OCI-LY3 (cell line): ENCODE measurements at regions not wholly inside any gene's neighbourhood (a gene's known extent, or its start where the extent isn't known, plus 50 kb on each side); places are given as distances from the start of the nearest gene placed in this dataset.

Source experiments
- H2AFZ ChIP-seq: fragments of 200-600, 300-600 bp; shearing (Covaris generic); 2 replicates; pipeline ENCODE4 v1.6.0; 2014; ENCODE audit warnings: antibody characterized with exemption, low read depth, low read length
- H3K27ac ChIP-seq: fragments of 200-600, 300-600 bp; sonication (generic); 2 replicates; pipeline ENCODE4 v1.5.1; 2014; ENCODE audit warnings: mild to moderate bottlenecking, low read length, moderate library complexity, mixed read lengths
- H3K27me3 ChIP-seq: fragments of 200-600, 300-600 bp; sonication (generic); 2 replicates; pipeline ENCODE4 v1.6.1; 2014; ENCODE audit warnings: low read depth, low read length, mixed read lengths
- H3K36me3 ChIP-seq: fragments of 200-600, 300-600 bp; sonication (generic); replicated peaks from 2 replicates; pipeline ENCODE3; 2014; ENCODE audit warnings: low read depth, low read length, mixed read lengths
- H3K4me1 ChIP-seq: fragments of 300-600, 200-600 bp; sonication (generic); 2 replicates; pipeline ENCODE4 v1.6.1; 2014; ENCODE audit warnings: low read length, mixed read lengths
- H3K4me2 ChIP-seq: fragments of 200-600, 300-600 bp; sonication (generic); 2 replicates; pipeline ENCODE4 v1.6.1; 2014; ENCODE audit warnings: low read length, mixed read lengths
- H3K4me3 ChIP-seq: fragments of 300-600, 200-600 bp; sonication (generic); 2 replicates; pipeline ENCODE4 v1.5.1; 2014; ENCODE audit warnings: antibody characterized with exemption, mild to moderate bottlenecking, low read length, moderate library complexity
- H3K79me2 ChIP-seq: fragments of 300-600, 200-600 bp; shearing (Covaris generic); 2 replicates; pipeline ENCODE4 v1.6.1; 2014; ENCODE audit warnings: mild to moderate bottlenecking, low read length, mixed read lengths
- H3K9ac ChIP-seq: fragments of 300-600, 200-600 bp; shearing (Covaris generic); 2 replicates; pipeline ENCODE4 v1.6.0; 2014; ENCODE audit warnings: mild to moderate bottlenecking, low read length, moderate library complexity
- H3K9me3 ChIP-seq: fragments of 200-600, 300-600 bp; shearing (Covaris generic); 2 replicates; pipeline ENCODE4 v1.6.1; 2014; ENCODE audit warnings: low read length, mixed read lengths; ENCODE audit not compliant: insufficient read depth
- H4K20me1 ChIP-seq: fragments of 200-600, 300-600 bp; sonication (generic); 2 replicates; pipeline ENCODE4 v1.6.1; 2016; ENCODE audit warnings: low read length, mixed read lengths; ENCODE audit not compliant: insufficient read depth
- EZH2phosphoT487 ChIP-seq: fragments of 200-600 bp; shearing (Covaris generic); IDR thresholded peaks from 2 replicates; pipeline ENCODE4 v1.6.1; 2018; ENCODE audit warnings: antibody characterized with exemption, mixed run types, low read depth
- TF ChIP-seq, protein P1 (sequence below): fragments of 200-600, 300-600 bp; sonication (generic); IDR thresholded peaks from 2 replicates; pipeline ENCODE4 v1.5.1; 2014; ENCODE audit warnings: antibody characterized with exemption, low read length, low read depth

GRCh38 chr14:82719617-82720016 lies 1186.0 kb upstream of the SEL1L start:
- Histone ChIP-seq H2AFZ (no peak overlapping the region), H3K4me2 (no peak overlapping the region), H4K20me1 (no peaks in the 10 kb centered on the region), H3K4me3 (no peak overlapping the region), H3K79me2 (no peaks in the 10 kb centered on the region), H3K9ac (no peak overlapping the region), H3K27me3 (no peaks in the 10 kb centered on the region), H3K27ac (no peak overlapping the region), H3K9me3 (no peaks in the 10 kb centered on the region), H3K4me1 (peaks cover 12% of the 10 kb centered on the region), H3K36me3 (no peaks in the 10 kb centered on the region)
- no peak for TF ChIP-seq EZH2phosphoT487
- TF ChIP-seq, protein P1, sequence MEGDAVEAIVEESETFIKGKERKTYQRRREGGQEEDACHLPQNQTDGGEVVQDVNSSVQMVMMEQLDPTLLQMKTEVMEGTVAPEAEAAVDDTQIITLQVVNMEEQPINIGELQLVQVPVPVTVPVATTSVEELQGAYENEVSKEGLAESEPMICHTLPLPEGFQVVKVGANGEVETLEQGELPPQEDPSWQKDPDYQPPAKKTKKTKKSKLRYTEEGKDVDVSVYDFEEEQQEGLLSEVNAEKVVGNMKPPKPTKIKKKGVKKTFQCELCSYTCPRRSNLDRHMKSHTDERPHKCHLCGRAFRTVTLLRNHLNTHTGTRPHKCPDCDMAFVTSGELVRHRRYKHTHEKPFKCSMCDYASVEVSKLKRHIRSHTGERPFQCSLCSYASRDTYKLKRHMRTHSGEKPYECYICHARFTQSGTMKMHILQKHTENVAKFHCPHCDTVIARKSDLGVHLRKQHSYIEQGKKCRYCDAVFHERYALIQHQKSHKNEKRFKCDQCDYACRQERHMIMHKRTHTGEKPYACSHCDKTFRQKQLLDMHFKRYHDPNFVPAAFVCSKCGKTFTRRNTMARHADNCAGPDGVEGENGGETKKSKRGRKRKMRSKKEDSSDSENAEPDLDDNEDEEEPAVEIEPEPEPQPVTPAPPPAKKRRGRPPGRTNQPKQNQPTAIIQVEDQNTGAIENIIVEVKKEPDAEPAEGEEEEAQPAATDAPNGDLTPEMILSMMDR: no peak

GRCh38 chr14:82720431-82720830 lies 1186.8 kb upstream of the SEL1L start:
- TF ChIP-seq, protein P1: no peak
- no peak for TF ChIP-seq EZH2phosphoT487
- Histone ChIP-seq H3K9me3 (no peaks in the 10 kb centered on the region), H3K79me2 (no peaks in the 10 kb centered on the region), H3K9ac (no peak overlapping the region), H3K4me3 (no peak overlapping the region), H3K4me2 (no peak overlapping the region), H2AFZ (peak overlapping the region; percentile 62), H3K27me3 (no peaks in the 10 kb centered on the region), H3K27ac (no peak overlapping the region), H3K36me3 (no peaks in the 10 kb centered on the region), H4K20me1 (no peaks in the 10 kb centered on the region), H3K4me1 (peaks cover 12% of the 10 kb centered on the region)

GRCh38 chr14:82720946-82721345 lies 1187.3 kb upstream of the SEL1L start:
- no peaks in the 10 kb centered on the region for H3K79me2 ChIP-seq
- no peak overlapping the region for H3K4me3 ChIP-seq
- H3K4me1 ChIP-seq: peaks cover 12% of the 10 kb centered on the region
- H3K27me3 ChIP-seq: no peaks in the 10 kb centered on the region
- no peak overlapping the region for H3K9ac ChIP-seq
- no peaks in the 10 kb centered on the region for H4K20me1 ChIP-seq
- peak overlapping the region; percentile 30 for H3K4me2 ChIP-seq
- no peaks in the 10 kb centered on the region for H3K36me3 ChIP-seq
- H2AFZ ChIP-seq: peak overlapping the region; percentile 62
- no peak overlapping the region for H3K27ac ChIP-seq
- H3K9me3 ChIP-seq: no peaks in the 10 kb centered on the region
- TF ChIP-seq, protein P1: no peak
- no peak for TF ChIP-seq EZH2phosphoT487

DNA sequence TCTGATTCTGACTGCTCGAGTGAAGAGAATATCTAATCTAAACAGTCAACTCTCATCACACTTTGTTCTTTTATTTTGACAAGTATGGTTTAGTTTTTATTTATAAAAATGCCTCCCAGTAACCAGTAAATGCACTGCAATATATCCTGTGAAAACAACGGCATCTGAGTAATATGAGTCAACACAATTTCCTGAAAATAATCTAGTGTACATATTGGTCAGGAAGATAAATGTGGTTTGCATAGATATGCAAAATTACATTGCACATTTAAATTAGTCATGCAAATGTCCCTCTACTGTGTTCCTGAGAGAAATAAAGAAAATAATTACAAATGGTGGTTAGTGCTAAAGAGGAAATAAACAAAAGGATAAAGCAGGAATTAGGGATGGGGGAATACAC lies 1190.7 kb upstream of the SEL1L start:
- Histone ChIP-seq H3K9me3 (no peaks in the 10 kb centered on the region), H3K4me3 (no peak overlapping the region), H4K20me1 (no peaks in the 10 kb centered on the region)

More for the DNA sequence above, 1190.7 kb upstream of the SEL1L start:
- Histone ChIP-seq H3K9ac (no peak overlapping the region), H3K79me2 (no peaks in the 10 kb centered on the region), H3K27me3 (no peaks in the 10 kb centered on the region), H2AFZ (no peak overlapping the region), H3K4me1 (peaks cover 12% of the 10 kb centered on the region), H3K36me3 (no peaks in the 10 kb centered on the region), H3K27ac (no peak overlapping the region), H3K4me2 (no peak overlapping the region)
- no peak for TF ChIP-seq EZH2phosphoT487
- TF ChIP-seq, protein P1: no peak
